Body of pancreas (tissue), 4 donors: ENCODE measurements at regions not wholly inside any gene's neighbourhood (a gene's known extent, or its start where the extent isn't known, plus 50 kb on each side); places are given as distances from the start of the nearest gene placed in this dataset.

Source experiments
- ATAC-seq: fragments of 150-250 bp; one replicate; pipeline ENCODE4 v1.9.1; 2016
- DNase-seq, 4 donors: peaks; one replicate each; pipeline ENCODE4 v3.0.0-alpha.2; 2019
- H3K27ac ChIP-seq, 4 donors: fragments of 200-600 bp; sonication (generic); 1 replicate in 3 of 4; 2 replicates in 1 of 4; pipeline versions ENCODE4 v1.5.1 to v1.6.1; 2016 to 2019; ENCODE audit warnings: mild to moderate bottlenecking in 1 of 4, mixed read lengths in 1 of 4, moderate library complexity in 1 of 4
- H3K27me3 ChIP-seq, 2 donors: fragments of 200-600 bp; sonication (generic); one replicate each; pipeline ENCODE4 v1.6.0; 2016; ENCODE audit warnings: mild to moderate bottlenecking in 1 of 2
- H3K36me3 ChIP-seq, 2 donors: fragments of 200-600 bp; sonication (generic); replicated peaks in 1 of 2; 2 replicates each; pipeline ENCODE4 v1.5.1; 2016; ENCODE audit warnings: low read depth in 2 of 2; ENCODE audit not compliant: insufficient read depth in 1 of 2
- H3K4me1 ChIP-seq: fragments of 200-600 bp; sonication (generic); one replicate; pipeline ENCODE4 v1.6.0; 2016
- H3K4me3 ChIP-seq, 2 donors: fragments of 200-600 bp; sonication (generic); 1 replicate in 1 of 2; 2 replicates in 1 of 2; pipeline ENCODE4 v1.5.1; 2016 to 2019
- H3K9me3 ChIP-seq, 3 donors: fragments of 200-600 bp; sonication (generic); 1 replicate in 2 of 3; 2 replicates in 1 of 3; pipeline ENCODE4 v1.5.1; 2016
- POLR2A ChIP-seq, 3 donors: fragments of 450-650 bp; IDR thresholded peaks; one replicate each; pipeline ENCODE4 v1.6.1; 2016; ENCODE audit warnings: antibody characterized with exemption in 3 of 3, mild to moderate bottlenecking in 2 of 3
- WGBS, 2 donors: methylation state at CpG; one replicate each; pipeline ENCODE4 v1.1.5; 2017; 5-methylcytosine and 5-hydroxymethylcytosine counted together
- intact Hi-C: fragments of 100-400 bp; cut with DNase I; formaldehyde crosslinking; loops from one replicate; pipeline ENCODE4 v1.15.1; 2023
- TF ChIP-seq, protein P1 (sequence below), 7 experiments: fragments of 450-650 bp in 4 of 7; fragments of 200-600 bp in 3 of 7; sonication (generic) in 3 of 7; IDR thresholded peaks; one replicate each; pipeline ENCODE4 v1.5.1; 2016 to 2019; ENCODE audit warnings: antibody characterized with exemption in 7 of 7

DNA sequence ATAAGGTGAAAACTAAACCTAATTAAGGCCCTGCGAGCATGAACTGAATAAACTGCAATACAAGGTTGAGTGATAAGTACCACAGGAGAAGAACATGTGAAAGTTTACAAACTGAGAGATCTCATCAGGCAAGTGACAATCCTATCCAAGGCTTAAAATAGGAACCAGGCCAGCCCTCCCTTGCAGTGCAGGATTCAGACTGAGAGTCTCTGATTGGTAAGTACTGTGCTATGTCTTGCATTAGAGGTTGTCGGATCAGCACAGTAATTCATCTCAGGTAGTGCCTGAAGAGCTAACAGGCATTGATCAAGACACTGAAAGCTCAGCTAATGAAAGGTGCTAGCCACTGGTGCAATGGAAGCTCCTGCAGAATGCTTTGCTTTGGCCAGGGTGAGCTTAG, 801.7 kb upstream of the ID2 start:
- Histone ChIP-seq H3K27me3 (no peaks in the 10 kb centered on the region), H3K4me1 (peaks cover 7% of the 10 kb centered on the region), H3K36me3 (no peaks in the 10 kb centered on the region), H3K27ac (no peak overlapping the region), H3K4me3 (no peak overlapping the region), H3K9me3 (no peaks in the 10 kb centered on the region)
- 86 to 96% methylated on average over 2 of the region's 2 CpGs for WGBS, 2 donors
- ATAC-seq (no peak), DNase-seq (no peak)
- intact Hi-C loops: no loop called here
- no peak for TF ChIP-seq POLR2A (IDR thresholded peaks at IDR 0.05)
- TF ChIP-seq, protein P1, sequence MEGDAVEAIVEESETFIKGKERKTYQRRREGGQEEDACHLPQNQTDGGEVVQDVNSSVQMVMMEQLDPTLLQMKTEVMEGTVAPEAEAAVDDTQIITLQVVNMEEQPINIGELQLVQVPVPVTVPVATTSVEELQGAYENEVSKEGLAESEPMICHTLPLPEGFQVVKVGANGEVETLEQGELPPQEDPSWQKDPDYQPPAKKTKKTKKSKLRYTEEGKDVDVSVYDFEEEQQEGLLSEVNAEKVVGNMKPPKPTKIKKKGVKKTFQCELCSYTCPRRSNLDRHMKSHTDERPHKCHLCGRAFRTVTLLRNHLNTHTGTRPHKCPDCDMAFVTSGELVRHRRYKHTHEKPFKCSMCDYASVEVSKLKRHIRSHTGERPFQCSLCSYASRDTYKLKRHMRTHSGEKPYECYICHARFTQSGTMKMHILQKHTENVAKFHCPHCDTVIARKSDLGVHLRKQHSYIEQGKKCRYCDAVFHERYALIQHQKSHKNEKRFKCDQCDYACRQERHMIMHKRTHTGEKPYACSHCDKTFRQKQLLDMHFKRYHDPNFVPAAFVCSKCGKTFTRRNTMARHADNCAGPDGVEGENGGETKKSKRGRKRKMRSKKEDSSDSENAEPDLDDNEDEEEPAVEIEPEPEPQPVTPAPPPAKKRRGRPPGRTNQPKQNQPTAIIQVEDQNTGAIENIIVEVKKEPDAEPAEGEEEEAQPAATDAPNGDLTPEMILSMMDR (IDR thresholded peaks at IDR 0.05): no peak

DNA sequence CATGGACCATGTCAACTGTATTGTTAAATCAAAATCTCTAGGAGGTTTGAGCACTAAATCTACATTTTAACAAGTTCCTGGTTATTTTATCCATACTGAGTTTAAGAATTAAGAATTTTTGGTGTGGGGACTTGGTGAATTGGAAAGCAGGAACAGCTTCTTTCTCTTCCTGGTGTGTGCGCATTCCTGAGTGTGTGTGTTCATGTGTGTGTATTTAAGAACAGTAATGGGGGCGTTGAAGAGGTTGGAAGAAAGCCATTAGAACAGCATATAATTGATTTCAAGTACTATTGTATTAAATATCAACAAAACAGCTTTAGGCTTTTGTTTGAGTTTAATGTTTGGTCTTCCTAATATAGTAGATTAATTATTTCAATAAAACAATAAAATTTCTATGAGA, 801.3 kb upstream of the ID2 start:
- Histone ChIP-seq H3K27ac (peak overlapping the region in 1 of 4 donors; percentile 38), H3K27me3 (no peaks in the 10 kb centered on the region), H3K36me3 (no peaks in the 10 kb centered on the region), H3K9me3 (no peaks in the 10 kb centered on the region), H3K4me3 (no peak overlapping the region), H3K4me1 (peaks cover 7% of the 10 kb centered on the region)
- no peak for ATAC-seq
- intact Hi-C loops: no loop called here
- WGBS, 2 donors: 54 to 61% methylated on average over 2 of the region's 2 CpGs
- no peak for DNase-seq
- TF ChIP-seq POLR2A (IDR thresholded peaks at IDR 0.05): no peak
- TF ChIP-seq, protein P1 (IDR thresholded peaks at IDR 0.05): no peak

DNA sequence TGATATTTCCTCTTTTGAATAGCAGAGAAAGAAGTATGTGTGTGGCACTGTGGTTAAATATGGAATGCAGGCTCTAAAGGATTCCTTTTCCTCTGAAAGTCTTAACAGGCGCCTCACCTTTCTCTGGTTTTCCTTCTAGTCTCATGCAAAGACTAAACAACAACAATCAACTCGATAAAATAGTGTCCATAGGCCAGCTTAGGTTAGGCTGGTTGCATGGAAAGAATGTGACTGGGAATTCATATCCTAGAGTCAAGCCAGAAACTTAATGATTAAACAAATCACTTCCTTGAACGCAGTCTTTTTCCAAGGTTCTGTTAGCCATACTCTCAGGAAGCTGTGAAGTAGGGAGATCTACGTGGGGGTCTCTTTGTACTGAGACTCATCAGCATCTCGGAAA, 800.8 kb upstream of the ID2 start:
- peak; percentile 65 for ATAC-seq
- no peak for TF ChIP-seq POLR2A (IDR thresholded peaks at IDR 0.05)
- TF ChIP-seq, protein P1 (IDR thresholded peaks at IDR 0.05): no peak
- WGBS, 2 donors: 36 to 43% methylated on average over 5 of the region's 5 CpGs
- Histone ChIP-seq H3K27ac (peak overlapping the region in 1 of 4 donors; percentile 38), H3K36me3 (no peaks in the 10 kb centered on the region), H3K9me3 (no peaks in the 10 kb centered on the region), H3K4me3 (no peak overlapping the region), H3K27me3 (no peaks in the 10 kb centered on the region), H3K4me1 (peaks cover 7% of the 10 kb centered on the region)
- DNase-seq: no peak
- intact Hi-C loops: no loop called here

DNA sequence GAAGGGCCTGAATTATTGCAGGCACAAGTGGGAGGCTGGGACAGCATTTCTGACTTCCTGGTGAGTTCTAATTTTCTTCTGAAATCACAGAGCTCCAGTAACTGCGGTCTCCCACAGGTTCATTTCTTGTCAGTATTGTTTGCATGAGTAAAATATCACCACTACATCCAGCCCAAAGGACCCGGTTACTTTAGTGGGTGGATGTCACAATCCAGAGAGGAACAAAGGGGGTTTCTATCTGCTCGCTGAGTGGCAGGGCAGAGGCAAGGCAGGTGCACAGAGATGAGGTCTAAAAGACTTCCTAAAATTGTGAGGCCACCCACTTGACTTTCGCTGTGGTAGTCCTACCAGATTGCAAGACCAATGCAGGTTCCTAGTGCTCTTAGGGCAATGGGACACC, 800.4 kb upstream of the ID2 start:
- TF ChIP-seq POLR2A (IDR thresholded peaks at IDR 0.05): no peak
- TF ChIP-seq, protein P1 (IDR thresholded peaks at IDR 0.05): no peak
- Histone ChIP-seq H3K27ac (peak overlapping the region in 1 of 4 donors; percentile 38), H3K27me3 (no peaks in the 10 kb centered on the region), H3K9me3 (no peaks in the 10 kb centered on the region), H3K36me3 (no peaks in the 10 kb centered on the region), H3K4me3 (no peak overlapping the region), H3K4me1 (peaks cover 7% of the 10 kb centered on the region)
- DNase-seq: no peak
- peak; percentile 12 for ATAC-seq
- WGBS, 2 donors: 59 to 67% methylated on average over 4 of the region's 4 CpGs
- intact Hi-C loops: no loop called here

DNA sequence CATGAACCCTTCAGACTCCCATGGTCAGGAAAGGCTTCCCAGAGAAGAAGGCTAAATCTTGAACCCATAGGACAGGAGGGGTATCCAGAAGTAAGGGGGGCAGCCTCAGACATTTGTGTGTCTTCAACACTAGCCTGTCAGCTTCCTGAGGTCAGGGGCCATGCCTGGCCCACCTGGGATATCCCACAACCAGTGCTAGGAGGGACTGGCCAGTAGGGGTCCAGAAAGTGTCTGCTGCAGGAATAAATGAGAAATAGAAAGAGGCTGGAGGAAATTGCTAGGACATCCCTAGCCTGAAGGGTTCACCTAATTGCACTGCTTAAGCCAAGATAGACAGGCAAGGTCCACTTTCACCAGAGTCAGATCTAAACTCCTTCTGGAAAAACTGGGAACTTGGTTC, 799.6 kb upstream of the ID2 start:
- H3K4me1 ChIP-seq: peaks cover 7% of the 10 kb centered on the region
- TF ChIP-seq POLR2A (IDR thresholded peaks at IDR 0.05): no peak
- TF ChIP-seq, protein P1 (IDR thresholded peaks at IDR 0.05): no peak
- no peaks in the 10 kb centered on the region for H3K36me3 ChIP-seq
- no peak overlapping the region for H3K27ac ChIP-seq
- no peaks in the 10 kb centered on the region for H3K27me3 ChIP-seq
- ATAC-seq (no peak), DNase-seq (no peak)
- no peak overlapping the region for H3K4me3 ChIP-seq
- H3K9me3 ChIP-seq: no peaks in the 10 kb centered on the region
- intact Hi-C loops: no loop called here
